CD4-positive, alpha-beta T cell treated with Interleukin-17A for 1 hour (primary cell): ENCODE measurements at regions not wholly inside any gene's neighbourhood (a gene's known extent, or its start where the extent isn't known, plus 50 kb on each side); places are given as distances from the start of the nearest gene placed in this dataset.

Experiments
- DNase-seq: peaks from one replicate; pipeline ENCODE4 v3.0.0-alpha.2; 2020

DNA sequence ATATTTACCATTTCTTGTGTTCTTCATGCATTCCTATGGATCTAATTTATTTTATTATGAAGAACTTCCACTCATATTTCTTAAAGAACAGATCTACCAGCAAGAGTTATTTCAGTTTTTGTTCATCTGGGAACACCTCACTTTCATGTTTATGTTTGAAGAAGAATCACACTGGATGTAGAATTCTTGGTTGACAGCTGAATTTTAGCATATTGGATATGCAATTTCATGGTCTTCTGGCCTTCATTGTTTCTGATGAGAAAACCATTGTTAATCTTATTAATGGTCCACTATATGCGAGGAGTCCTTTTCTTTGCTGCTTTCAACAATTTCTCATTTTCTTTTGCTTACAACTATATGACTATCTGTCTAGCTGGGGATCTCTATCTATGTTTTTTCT is 189.2 kb downstream of the UXS1 start:
- no peak for DNase-seq

DNA sequence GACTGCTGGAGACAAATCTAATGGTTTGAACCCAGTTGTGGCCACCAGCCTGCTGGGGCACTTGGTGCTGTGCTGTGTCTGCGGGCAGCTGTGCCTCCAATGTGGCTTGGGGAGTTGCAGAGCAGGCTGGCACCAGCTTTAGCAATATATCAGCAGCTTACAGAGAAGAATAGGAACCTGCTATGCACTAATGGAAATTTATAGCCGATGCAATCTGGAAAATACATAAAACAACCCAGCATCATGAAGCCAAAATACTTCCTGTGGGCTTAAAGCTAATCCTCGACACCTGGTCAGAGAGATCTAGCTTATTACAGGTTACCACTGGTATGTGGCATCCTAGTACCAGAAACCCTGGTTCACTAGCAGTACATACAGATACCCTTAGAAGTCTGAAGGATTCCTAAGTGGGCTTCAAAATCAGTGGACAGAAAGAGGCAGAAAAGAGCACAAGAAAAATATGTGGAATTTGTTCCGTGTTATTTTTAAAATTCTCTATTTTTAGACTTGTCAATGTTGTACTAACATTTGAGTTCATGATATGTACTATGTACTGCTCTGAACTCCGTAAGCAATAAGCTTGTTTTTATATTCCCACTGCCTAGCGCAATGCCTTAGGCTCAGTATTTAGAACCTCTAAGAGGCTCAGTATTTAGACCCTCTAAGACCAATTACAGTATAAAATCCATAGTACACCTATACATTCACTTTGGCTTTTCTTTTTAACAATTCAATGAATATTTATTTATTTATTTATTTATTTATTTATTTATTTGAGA is 194.7 kb downstream of the UXS1 start:
- DNase-seq, result no peak

DNA sequence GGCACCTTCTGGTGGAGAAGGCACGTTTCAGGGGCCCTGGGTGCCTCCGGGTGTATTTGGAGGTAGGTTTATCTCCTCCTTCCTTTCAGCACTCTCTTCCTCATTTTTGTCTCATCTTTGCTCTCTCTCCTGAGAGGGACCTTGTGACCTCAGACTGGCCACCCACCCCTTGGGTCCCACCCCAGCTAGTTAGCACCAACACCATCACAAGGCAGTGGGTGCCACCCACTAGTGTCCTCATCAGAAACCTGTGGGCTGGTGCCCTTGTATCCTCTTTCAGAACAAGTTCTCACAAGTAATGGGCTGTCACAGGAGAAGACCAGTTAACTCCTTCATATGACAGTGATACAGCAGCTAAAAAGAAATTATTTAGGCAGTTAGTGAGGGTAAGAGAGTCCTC is 196.4 kb downstream of the UXS1 start:
- DNase-seq, result no peak

DNA sequence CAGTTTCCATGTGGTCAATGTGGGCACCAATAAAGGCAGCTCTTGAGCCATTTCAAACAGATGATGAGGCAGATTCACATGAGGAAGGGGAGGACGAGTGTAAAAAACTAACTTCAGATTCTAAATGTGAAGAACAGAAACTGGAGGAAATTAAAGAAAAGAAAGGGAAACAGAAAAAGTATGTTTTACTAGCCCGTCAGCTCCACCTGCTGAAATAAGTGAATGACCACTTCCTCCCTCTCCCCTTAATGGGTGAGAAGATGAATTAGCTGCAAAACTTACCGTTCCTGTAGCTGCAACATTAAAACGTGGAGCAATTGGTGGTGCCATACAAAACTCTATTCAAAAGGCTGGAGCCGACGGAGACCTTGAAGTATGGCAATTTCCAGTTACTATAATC is 203.5 kb downstream of the UXS1 start:
- DNase-seq, result no peak

DNA sequence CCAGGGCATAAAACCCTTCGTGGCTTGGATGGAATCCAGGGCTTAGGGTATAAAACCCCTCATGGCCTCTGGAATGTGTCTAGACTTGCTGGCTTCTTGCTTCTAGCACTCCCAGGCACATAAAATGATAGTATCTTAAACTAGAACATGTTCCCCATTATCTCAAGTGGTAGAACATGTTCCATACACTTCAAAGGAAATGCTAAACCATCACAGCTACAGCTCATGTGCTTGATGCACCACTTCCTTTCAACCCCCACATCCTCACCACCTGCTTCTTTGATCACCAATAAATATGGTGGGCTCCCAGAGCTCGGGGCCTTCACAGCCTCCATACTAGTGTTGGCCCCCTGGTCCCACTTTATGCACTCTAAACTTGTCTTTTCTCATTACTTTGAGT is 204.3 kb downstream of the UXS1 start:
- peak; percentile 6 for DNase-seq

DNA sequence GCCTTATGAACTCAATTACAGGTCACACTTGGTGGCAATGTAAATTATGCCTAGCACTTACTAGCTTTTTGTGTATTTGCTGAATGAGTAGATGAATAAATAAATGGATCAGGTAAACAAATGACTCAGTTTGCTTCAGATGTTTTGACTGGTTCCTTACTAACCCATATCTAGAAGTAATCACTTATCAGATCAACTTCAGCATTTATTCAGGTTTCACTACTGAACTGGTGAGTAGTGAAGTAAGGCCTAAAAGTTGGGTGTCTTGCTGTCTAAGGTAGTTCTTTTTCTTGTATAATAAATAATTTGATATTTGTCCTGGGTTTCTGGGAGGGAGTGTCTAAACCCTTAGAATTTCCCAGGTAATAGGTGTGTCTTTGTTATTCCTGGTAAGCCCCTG is 205.0 kb downstream of the UXS1 start:
- DNase-seq, result no peak

DNA sequence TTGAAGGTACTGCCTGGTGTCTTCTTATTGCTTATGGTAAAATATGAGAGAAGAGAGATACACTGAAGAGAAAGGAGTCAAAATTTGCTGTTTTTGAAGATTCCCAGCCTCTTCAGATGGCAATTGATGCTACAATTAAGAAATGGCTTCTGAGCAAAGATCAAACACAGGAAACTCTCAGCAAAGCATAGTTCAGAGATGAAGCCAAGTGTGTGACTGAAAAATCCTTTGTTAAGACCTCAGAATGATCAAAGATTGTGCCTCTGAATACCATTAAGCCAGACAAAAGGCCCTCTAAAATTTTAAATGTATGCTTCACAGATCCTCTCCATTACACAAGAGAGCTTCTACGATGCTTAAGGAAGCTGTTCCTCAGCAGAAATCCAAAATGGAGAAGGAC is 216.3 kb downstream of the UXS1 start:
- no peak for DNase-seq

DNA sequence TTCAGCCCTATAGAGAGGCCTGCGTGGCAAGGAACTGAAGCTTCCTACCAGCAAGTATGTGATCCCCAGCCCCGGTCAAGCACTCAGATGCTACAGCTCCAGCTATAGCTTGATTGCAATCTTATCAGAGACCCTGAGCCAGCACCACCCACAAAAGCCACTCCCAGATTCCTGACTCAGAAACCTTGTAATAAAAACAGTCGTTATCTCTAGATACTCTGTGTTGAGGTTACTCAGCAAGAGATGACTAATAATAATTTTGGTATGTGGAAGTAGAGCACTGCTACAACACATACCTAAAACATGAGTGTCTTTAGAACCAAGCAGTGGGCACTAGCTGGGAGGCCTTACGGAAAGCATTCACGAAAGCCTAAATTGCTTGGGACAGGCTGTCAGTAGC is 216.9 kb downstream of the UXS1 start:
- no peak for DNase-seq

DNA sequence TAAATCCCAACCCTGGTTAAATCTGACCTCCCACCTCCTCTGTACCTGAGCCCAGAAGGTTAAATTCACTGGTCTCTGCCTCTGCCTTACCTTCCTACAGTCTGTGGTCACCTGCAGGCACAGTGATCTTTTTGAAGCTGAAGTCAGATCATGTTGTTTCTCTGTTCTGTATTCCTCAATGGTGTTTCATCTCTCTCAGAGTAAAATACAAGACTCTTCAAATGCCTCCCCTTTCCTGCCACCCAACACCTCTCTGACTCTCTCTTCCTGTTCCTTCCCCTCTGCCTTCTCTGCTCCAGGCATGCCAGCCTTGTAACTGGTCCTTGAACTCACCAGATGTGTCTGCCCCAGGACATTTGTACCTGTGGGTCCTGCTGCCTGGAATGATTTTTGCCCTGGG is 219.3 kb downstream of the UXS1 start:
- DNase-seq, result no peak

DNA sequence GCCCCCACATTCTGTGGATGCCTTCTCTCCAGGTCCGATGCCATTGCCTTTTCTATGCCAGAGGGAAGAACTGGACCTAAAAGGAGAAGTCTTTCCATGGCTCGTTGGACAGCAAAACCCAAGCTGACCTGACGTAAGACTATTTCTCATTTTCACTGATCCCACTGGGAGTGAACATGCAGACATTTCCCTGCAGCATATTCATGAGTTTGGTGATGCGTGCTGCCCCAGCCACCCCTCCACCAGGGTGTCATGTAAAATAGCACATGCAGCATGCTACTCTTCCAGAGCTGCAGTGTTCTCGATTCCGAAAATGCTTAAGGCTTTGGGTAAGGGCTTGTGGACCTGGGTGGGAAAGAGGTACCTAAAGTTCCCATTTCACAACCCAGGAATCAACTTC is 221.2 kb downstream of the UXS1 start:
- DNase-seq, result no peak

DNA sequence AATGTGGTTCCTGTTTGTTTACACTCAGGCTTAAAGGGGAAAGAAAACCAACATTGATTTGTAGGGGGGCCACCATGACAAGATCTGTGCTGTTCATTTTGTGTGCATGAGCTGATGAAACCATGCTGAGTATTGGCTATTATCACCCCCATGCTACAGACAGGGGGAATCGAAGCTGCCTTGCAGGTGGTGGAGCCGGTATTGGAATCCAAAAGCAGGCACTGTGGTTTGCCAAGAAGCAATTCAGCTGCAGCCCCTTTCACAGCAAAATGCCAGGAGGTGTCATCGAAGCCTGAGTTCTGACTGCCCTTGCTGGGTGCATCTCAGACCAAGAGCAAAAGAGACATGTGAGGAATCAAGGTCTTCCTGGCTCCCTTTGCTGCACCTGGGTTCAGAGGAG is 221.9 kb downstream of the UXS1 start:
- no peak for DNase-seq

DNA sequence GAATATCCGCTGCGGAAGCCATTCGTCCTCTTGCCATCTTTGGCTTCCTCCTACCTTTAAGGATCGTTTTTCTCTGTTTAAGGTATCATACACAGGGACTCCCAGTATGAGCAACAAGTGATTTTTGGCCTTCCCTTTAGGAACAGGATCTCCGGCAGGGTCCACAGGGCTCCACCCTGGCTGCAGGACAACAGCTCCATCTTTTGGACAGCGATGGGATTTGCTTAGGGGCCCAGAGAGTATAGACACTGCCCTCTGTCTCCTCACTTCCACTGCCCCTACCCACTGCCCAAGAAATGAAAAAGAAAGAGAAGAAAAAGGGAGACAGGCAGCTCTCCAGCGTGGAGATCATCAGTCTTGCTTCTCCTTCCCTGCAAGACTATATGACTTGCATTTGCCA is 224.5 kb downstream of the UXS1 start:
- DNase-seq, result no peak

DNA sequence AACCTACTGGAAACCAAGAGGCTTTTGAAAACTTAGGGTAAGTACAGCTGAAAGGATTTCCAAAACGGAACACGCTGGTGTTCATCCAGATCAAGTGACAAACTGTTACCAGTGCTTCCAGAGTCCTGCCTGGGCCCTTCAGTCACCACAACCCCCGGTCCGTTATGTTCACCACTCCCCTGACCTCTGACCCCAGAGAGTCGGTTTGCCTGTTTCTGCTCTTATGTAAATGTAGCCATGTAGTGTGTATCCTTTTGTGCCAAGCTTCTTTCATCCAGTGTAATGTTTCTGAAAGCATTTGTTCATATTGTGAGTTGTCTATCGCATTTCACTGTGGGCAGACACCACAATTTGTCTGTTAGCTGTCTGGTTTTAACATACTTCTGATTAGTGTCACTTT is 217.5 kb downstream of the NCK2 start:
- DNase-seq, result no peak

DNA sequence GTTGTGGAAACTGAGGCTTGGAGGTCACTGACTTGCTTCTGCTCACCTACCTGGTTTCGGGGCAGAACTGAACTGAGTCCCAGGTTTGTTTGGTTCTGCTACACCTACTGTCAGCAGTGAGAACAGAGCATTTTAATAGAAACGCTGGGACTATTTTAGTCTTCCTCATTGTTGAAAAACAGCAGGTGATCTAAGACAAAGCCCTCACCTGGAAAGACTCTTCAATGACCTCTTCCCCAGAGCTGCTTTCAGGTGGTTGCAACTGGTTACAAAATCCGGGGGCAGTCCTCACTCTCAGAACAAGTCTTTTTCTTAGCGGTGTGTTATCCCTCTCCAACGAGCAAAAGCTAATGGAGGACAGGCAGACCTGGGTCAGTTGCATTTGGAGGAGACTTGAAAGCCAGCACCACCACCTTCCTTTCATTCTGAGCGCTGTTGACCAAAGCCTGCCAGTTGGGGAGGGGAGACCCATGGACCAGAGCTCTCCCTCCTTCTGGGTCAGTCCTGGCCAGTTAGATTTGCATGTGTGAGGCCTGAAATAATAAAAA is 217.0 kb downstream of the NCK2 start:
- no peak for DNase-seq

DNA sequence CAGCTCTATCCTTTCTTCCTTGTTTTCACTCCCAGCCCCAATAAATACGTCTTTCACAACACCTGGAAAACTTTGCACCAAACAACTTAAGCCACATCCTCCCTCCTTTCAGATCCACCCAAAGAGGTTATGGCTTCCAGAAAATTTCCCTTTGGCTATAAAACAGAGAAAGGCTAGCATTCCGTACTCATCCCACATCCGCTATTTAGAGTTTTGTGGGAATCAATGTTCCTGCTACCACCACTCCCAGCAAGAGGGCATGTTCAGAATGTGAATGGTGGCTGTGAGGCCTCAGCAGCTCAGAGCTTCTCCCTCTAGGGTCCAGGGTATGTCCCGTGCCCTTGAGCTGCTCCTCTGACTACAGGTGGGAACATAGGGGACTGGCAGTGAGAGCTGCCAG is 214.6 kb downstream of the NCK2 start:
- no peak for DNase-seq

DNA sequence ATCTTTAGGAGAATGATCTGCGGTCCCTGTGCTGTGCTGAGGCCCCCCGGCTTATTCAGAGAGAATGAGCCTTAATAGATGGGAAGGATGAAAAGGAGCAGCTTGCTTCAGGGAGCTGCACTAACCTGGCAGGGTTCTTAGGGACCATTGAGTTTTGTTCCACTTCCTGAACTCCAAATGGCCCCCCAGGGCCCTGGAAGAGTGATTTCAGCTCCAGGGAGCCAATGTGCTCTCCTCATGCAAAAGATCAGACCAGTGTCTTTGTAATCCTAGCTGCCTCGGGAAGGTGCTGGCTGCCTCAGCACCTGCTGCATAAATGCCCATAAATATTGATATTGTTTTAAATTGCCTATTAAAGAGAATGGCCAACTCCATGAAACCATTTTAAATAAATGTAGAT is 210.2 kb downstream of the NCK2 start:
- DNase-seq, result no peak

DNA sequence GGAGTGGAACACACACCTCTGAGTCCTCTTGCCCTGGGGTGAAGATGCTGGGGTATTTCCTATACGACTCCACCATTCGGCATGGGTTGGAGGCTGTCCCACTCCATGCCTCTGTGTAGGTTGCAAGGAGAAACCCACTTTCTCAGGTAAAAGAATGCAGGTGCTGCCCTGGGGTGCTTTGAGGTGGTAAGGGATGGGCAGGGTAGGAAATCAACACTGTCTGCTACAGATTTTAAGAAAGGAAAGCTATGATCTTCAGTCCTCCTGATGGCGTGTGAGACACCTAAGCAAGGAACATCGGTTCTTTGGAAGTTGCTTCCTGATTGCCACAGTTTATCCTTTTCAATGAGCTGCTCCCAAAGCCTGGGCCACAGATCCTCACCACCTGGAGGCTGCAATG is 209.2 kb downstream of the NCK2 start:
- DNase-seq, result no peak

DNA sequence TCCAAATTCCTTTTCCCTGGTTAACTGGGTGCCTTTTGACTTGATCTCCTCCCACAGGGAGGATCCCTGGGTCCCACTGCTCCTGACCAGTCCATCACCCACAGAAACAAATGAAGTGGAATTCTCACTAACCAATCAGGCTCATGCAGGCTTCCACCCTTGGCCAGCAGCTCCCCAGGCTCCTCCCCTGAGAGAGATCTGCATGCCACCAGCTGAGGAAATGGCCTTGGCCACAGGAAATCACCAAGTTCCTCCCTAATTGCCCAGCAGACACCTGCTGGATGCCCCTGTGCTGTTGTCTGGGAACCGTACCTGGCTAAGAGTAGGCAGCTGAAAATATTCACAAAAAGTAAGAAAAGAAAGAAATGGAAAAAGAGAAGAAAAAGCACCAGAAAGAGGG is 207.4 kb downstream of the NCK2 start:
- DNase-seq, result no peak

DNA sequence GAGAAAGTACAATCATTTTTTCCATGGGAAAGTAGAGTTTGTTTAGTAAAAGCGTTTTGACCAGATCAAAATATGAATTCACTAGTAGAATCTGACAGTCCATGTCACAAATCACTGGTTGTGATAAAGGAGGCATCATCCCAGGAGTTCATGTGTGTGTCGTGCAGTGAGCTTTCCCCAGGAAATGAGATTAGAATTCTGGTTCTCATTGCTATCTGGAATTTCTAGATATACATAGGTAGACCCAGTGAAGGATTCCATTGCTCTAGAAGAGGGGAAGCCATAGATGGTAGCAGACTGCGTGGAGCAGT is 206.6 kb downstream of the NCK2 start:
- no peak for DNase-seq

DNA sequence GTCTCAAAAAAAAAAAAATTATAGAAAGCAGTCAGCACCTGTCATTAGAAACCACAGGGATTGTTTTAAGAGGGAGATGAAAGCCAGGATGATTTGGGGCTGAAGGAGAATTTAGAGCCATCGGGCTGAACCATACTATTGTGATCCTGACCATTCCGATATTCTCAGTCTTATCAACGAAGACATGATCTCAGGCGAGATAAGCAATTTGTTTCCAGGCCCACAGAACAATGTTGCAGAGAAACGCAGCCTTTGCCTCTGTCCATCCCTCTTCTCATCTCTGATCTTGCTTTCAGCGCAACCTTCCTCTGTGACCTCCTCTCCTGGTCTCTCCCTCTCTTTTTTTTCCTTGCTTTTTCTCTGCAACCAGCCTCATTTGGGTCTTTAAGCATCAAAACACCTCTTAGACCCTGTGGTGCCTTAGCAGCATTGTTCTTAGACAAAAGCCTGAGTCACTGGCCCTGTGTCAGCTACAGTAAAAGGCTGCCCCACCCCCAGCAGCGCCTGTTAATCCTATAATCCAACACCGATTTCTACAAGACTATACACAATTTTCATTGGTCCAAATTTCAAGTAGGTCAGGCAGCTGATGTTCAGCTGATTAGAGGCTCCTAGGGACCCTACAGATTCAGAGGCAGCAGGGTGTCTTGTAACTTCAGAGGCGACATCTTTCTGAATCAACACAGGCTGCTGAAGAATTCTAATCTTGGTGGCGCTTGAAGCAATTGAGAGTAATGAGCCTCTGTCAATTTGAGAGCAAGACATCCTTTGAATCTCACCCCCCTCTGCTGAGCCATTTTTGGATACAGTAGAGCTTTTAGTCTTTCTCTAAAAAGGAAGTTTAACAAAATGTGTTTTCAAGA is 206.0 kb downstream of the NCK2 start:
- DNase-seq, result no peak

DNA sequence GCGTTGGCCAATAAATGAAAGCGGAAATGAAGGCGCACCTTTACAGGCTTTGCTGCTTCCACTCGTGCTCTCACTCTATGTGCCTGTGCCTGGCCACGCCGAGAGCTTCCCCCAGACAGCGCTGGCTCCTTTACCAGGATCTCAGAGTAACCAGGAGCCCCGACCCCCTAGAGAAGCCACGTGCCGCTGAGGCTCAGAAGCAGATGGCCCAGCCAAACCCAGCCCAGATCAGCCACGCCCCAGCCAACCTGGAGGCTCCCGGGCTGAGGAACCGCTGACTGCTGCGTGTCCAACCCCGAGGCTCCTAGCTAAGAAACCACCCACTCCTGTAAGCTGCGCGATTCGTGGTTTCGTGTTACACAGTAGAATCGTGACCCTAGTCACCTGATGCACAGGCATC is 199.3 kb downstream of the NCK2 start:
- no peak for DNase-seq
